CD14-positive monocyte (primary cell): ENCODE measurements at regions not wholly inside any gene's neighbourhood (a gene's known extent, or its start where the extent isn't known, plus 50 kb on each side); places are given as distances from the start of the nearest gene placed in this dataset.

Experiments used
- DNase-seq, 3 donors: peaks; one replicate each; pipeline ENCODE4 v3.0.0-alpha.2; 2011 to 2022
- H2AFZ ChIP-seq: 2 replicates; pipeline ENCODE4 v1.6.0; 2012; ENCODE audit warnings: mild to moderate bottlenecking, low read depth, low read length, inconsistent platforms; ENCODE audit not compliant: insufficient read depth, poor library complexity, severe bottlenecking
- H3K27ac ChIP-seq, 2 donors: 1 replicate in 1 of 2; 2 replicates in 1 of 2; pipeline ENCODE4 v1.5.1; 2012 to 2013; ENCODE audit warnings: low read length in 2 of 2, control low read depth in 1 of 2, inconsistent platforms in 1 of 2, low read depth in 1 of 2, mild to moderate bottlenecking in 1 of 2
- H3K27me3 ChIP-seq, 2 donors: one replicate each; pipeline versions ENCODE4 v1.6.0 to v1.6.1; 2011 to 2013; ENCODE audit warnings: low read length in 2 of 2; ENCODE audit not compliant: control insufficient read depth in 2 of 2, insufficient read depth in 2 of 2
- H3K36me3 ChIP-seq, 2 donors: replicated peaks in 1 of 2; 1 replicate in 1 of 2; 2 replicates in 1 of 2; pipeline versions ENCODE4 v1.5.1 to v1.6.1; 2012 to 2013; ENCODE audit warnings: low read length in 2 of 2, control low read depth in 1 of 2, inconsistent platforms in 1 of 2, mild to moderate bottlenecking in 1 of 2; ENCODE audit not compliant: insufficient read depth in 2 of 2, control insufficient read depth in 1 of 2
- H3K4me1 ChIP-seq, 2 donors: 1 replicate in 1 of 2; 2 replicates in 1 of 2; pipeline versions ENCODE4 v1.5.1 to v1.6.1; 2012 to 2013; ENCODE audit warnings: low read length in 2 of 2, control low read depth in 1 of 2, inconsistent platforms in 1 of 2, mild to moderate bottlenecking in 1 of 2, moderate library complexity in 1 of 2; ENCODE audit not compliant: insufficient read depth in 2 of 2, control insufficient read depth in 1 of 2
- H3K4me2 ChIP-seq: replicated peaks from 2 replicates; pipeline ENCODE3; 2012; ENCODE audit warnings: low read length, moderate library complexity, mild to moderate bottlenecking; ENCODE audit not compliant: poor library complexity, severe bottlenecking; ENCODE audit errors: extremely low read depth
- H3K4me3 ChIP-seq, 3 experiments: fragments of 200-600 bp in 1 of 3; sonication (generic) in 1 of 3; replicated peaks in 1 of 3; 1 replicate in 2 of 3; 2 replicates in 1 of 3; pipeline ENCODE4 v1.5.1; 2011 to 2013; ENCODE audit warnings: low read length in 3 of 3, mild to moderate bottlenecking in 3 of 3, control low read depth in 2 of 3, low read depth in 2 of 3, inconsistent platforms in 1 of 3, moderate library complexity in 1 of 3
- H3K79me2 ChIP-seq: 2 replicates; pipeline ENCODE4 v1.6.0; 2012; ENCODE audit warnings: mild to moderate bottlenecking, control low read depth, inconsistent platforms, low read length, moderate library complexity; ENCODE audit not compliant: insufficient read depth
- H3K9ac ChIP-seq: 2 replicates; pipeline ENCODE4 v1.6.0; 2017; ENCODE audit warnings: low read length, mild to moderate bottlenecking; ENCODE audit not compliant: insufficient read depth, poor library complexity, severe bottlenecking
- H3K9me3 ChIP-seq, 2 donors: replicated peaks in 1 of 2; 1 replicate in 1 of 2; 2 replicates in 1 of 2; pipeline versions ENCODE4 v1.5.1 to v1.6.1; 2012 to 2013; ENCODE audit warnings: low read length in 2 of 2, control low read depth in 1 of 2; ENCODE audit not compliant: control insufficient read depth in 1 of 2, insufficient read depth in 1 of 2
- H4K20me1 ChIP-seq: 2 replicates; pipeline ENCODE4 v1.6.0; 2012; ENCODE audit warnings: mild to moderate bottlenecking, low read length, control low read depth, moderate library complexity; ENCODE audit not compliant: insufficient read depth
- H3K27ac Mint-ChIP-seq, 7 donors: one replicate each; pipeline ENCODE4 v1.8.0; 2020; ENCODE audit warnings: mild to moderate bottlenecking in 7 of 7, mixed read lengths in 7 of 7, moderate library complexity in 6 of 7, inconsistent platforms in 2 of 7
- H3K27me3 Mint-ChIP-seq, 3 donors: one replicate each; pipeline ENCODE4 v1.8.0; 2021 to 2022; ENCODE audit warnings: low read depth in 3 of 3, mild to moderate bottlenecking in 3 of 3, mixed read lengths in 3 of 3, moderate library complexity in 3 of 3, inconsistent platforms in 1 of 3
- H3K36me3 Mint-ChIP-seq, 2 donors: one replicate each; pipeline ENCODE4 v1.8.0; 2020; ENCODE audit warnings: mixed read lengths in 2 of 2, inconsistent platforms in 1 of 2, mild to moderate bottlenecking in 1 of 2
- H3K4me1 Mint-ChIP-seq: one replicate; pipeline ENCODE4 v1.8.0; 2020; ENCODE audit warnings: mild to moderate bottlenecking, mixed read lengths
- H3K4me3 Mint-ChIP-seq, 2 donors: one replicate each; pipeline ENCODE4 v1.8.0; 2020; ENCODE audit warnings: mild to moderate bottlenecking in 2 of 2, mixed read lengths in 2 of 2, moderate library complexity in 1 of 2
- H3K9me3 Mint-ChIP-seq, 7 donors: one replicate each; pipeline ENCODE4 v1.8.0; 2020 to 2022; ENCODE audit warnings: mixed read lengths in 7 of 7, mild to moderate bottlenecking in 6 of 7, moderate library complexity in 6 of 7, inconsistent platforms in 2 of 7
- WGBS: methylation state at CpG from one replicate; pipeline ENCODE4 v1.1.5; 2013; ENCODE audit warnings: missing lambda C conversion rate; ENCODE audit not compliant: insufficient coverage; 5-methylcytosine and 5-hydroxymethylcytosine counted together
- intact Hi-C, 2 donors: fragments of 100-400 bp; cut with micrococcal nuclease; formaldehyde crosslinking; loops; one replicate each; pipeline versions ENCODE4 v1.15.0 to v1.15.1; 2023
- TF ChIP-seq, protein P1 (sequence below): fragments of 200-600 bp; IDR thresholded peaks from one replicate; pipeline ENCODE4 v1.8.0; 2022; ENCODE audit warnings: antibody characterized with exemption, mild to moderate bottlenecking

DNA sequence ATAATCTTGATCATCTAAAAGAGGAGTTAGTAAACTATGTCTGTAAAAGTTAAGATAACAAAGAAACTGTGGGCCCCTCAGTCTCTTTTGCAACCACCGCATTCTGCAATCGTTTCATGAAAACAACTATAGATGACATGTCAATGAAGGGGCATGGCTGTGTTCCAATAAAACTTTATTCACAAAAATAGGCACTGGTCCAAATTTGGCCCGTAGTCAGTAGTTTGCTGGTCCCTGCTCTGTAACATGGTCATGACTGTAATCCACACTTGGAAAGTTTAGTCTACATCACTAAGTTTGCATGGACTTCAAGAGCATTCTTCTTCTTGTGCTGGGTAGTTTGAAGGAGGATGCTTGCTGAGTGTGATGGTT is 299.3 kb upstream of the PSMD7 start:
- H3K4me1 ChIP-seq, result no peaks in the 10 kb centered on the region
- Mint-ChIP-seq H3K9me3 (peaks cover 0 to 2% (median 0%) of the 10 kb centered on the region in 7 donors), H3K36me3 (no peaks in the 10 kb centered on the region), H3K27me3 (no peaks in the 10 kb centered on the region), H3K27ac (no peak overlapping the region), H3K4me1 (no peaks in the 10 kb centered on the region), H3K4me3 (no peak overlapping the region)
- no CpG with 5 or more reads among the region's 3 CpGs for WGBS
- no peak overlapping the region for H3K4me3 ChIP-seq
- no peaks in the 10 kb centered on the region for H3K9me3 ChIP-seq
- no peaks in the 10 kb centered on the region for H3K27me3 ChIP-seq
- no peak overlapping the region for H3K9ac ChIP-seq
- H3K27ac ChIP-seq, result no peak overlapping the region
- no peaks in the 10 kb centered on the region for H3K79me2 ChIP-seq
- H2AFZ ChIP-seq, result no peak overlapping the region
- DNase-seq, result no peak
- no peaks in the 10 kb centered on the region for H3K36me3 ChIP-seq
- TF ChIP-seq, protein P1, sequence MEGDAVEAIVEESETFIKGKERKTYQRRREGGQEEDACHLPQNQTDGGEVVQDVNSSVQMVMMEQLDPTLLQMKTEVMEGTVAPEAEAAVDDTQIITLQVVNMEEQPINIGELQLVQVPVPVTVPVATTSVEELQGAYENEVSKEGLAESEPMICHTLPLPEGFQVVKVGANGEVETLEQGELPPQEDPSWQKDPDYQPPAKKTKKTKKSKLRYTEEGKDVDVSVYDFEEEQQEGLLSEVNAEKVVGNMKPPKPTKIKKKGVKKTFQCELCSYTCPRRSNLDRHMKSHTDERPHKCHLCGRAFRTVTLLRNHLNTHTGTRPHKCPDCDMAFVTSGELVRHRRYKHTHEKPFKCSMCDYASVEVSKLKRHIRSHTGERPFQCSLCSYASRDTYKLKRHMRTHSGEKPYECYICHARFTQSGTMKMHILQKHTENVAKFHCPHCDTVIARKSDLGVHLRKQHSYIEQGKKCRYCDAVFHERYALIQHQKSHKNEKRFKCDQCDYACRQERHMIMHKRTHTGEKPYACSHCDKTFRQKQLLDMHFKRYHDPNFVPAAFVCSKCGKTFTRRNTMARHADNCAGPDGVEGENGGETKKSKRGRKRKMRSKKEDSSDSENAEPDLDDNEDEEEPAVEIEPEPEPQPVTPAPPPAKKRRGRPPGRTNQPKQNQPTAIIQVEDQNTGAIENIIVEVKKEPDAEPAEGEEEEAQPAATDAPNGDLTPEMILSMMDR, result no peak
- intact Hi-C loops, result no loop called here
- no peak overlapping the region for H3K4me2 ChIP-seq
- H4K20me1 ChIP-seq, result no peaks in the 10 kb centered on the region

DNA sequence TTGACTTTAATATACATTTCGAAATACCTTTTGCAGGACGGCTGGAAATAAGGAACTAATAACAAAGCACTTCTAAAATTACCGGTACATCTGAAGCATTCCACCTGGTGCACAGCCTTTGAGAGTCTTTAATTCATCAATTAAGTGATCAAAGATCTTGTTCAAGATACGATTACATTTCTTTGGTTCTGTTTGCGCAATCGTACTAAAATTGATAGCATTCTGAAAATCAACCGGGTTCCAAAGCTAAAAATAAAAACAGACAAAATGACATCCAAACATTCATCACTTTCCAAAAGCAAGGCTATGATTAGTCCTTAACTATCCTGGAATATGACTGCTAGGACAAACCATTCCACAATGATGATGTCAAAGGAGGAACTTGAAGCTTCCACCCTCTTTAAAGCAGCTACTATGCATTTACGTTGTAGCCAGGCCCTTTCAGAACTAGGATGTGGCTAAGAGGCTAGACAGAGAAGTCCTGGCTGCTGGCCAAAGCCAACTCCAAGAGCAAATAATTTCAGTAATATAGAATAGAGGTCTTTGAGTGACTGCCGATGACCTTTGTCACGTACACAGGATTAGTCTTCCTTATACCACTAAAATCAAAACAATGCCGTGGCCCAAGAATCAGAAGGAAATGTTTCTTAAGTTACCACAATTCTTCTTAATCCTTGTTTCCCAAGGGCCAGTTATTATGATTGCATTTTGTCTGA is 299.8 kb upstream of the PSMD7 start:
- H3K27ac Mint-ChIP-seq, result no peak overlapping the region
- no peak overlapping the region for H3K4me2 ChIP-seq
- H3K4me3 ChIP-seq, result no peak overlapping the region
- no peaks in the 10 kb centered on the region for H3K27me3 ChIP-seq
- H3K9me3 Mint-ChIP-seq, result peaks cover 0 to 2% (median 0%) of the 10 kb centered on the region in 7 donors
- WGBS, result 63% methylated on average over 5 of the region's 11 CpGs
- H3K9ac ChIP-seq, result no peak overlapping the region
- H3K4me3 Mint-ChIP-seq, result no peak overlapping the region
- H3K4me1 Mint-ChIP-seq, result no peaks in the 10 kb centered on the region
- DNase-seq, result no peak
- H4K20me1 ChIP-seq, result no peaks in the 10 kb centered on the region
- no peak overlapping the region for H3K27ac ChIP-seq
- intact Hi-C loops, result no loop called here
- H3K27me3 Mint-ChIP-seq, result no peaks in the 10 kb centered on the region
- TF ChIP-seq, protein P1, result no peak
- no peaks in the 10 kb centered on the region for H3K36me3 ChIP-seq
- H3K4me1 ChIP-seq, result no peaks in the 10 kb centered on the region
- no peaks in the 10 kb centered on the region for H3K36me3 Mint-ChIP-seq
- no peaks in the 10 kb centered on the region for H3K79me2 ChIP-seq
- no peak overlapping the region for H2AFZ ChIP-seq
- no peaks in the 10 kb centered on the region for H3K9me3 ChIP-seq
